ENCODE measurements at regions not wholly inside any gene's neighbourhood (a gene's known extent, or its start where the extent isn't known, plus 50 kb on each side); places are given as distances from the start of the nearest gene placed in this dataset.
A peak's percentile ranks its signal among the peaks of the same experiment; 100 is the strongest.

DNA sequence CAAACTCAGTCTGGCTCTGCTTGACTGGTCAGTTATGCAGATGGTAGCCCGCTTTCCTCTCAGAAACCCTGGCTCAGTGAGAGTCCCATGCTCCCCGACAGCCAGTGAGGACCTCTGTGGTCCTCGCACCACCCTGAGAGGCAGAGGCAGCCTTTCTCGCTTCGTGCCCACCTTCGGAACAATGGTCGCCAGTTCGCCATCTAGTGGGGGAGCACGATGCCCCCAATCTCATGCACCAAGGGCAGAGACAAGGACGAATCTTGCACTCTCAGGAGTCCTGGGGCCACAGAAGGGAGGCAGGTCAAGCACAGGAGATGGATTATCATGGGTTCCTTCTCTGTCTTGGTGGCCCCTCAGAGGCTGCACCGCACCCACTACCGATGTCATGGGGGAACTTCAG, 75.2 kb downstream of the RHCG start:
- Histone ChIP-seq H3K27me3 (ENCODE audit: insufficient read depth, low read length) (peaks cover 14% of the 10 kb centered on the region), H3K4me3 (ENCODE audit: low read length in 2 of 2) (no peak overlapping the region), H3K9me3 (ENCODE audit: control insufficient read depth in 1 of 2, low read length in 2 of 2) (no peaks in the 10 kb centered on the region), H3K27ac (ENCODE audit: low read depth, low read length) (no peak overlapping the region), H3K36me3 (ENCODE audit: insufficient read depth, low read length) (no peaks in the 10 kb centered on the region), H3K4me1 (ENCODE audit: insufficient read depth, low read length) (no peaks in the 10 kb centered on the region)
- Mint-ChIP-seq H3K4me3 (no peak overlapping the region), H3K27ac (no peak overlapping the region), H3K36me3 (no peaks in the 10 kb centered on the region), H3K9me3 (peaks cover 0 to 5% (median 0%) of the 10 kb centered on the region in 8 donors), H3K27me3 (peaks cover 35 to 52% of the 10 kb centered on the region in 2 donors), H3K4me1 (peaks cover under 1 to 6% (median 2%) of the 10 kb centered on the region in 4 donors)
- POLR2A ChIA-PET (ENCODE audit: partially characterized antibody), result no interaction called here
- CTCF ChIA-PET (ENCODE audit: partially characterized antibody), result interaction anchor here (1.0 kb wide), 1 partner anchor 9 kb away, joined by 3 read pairs; no protein-coding TSS in a partner anchor
- intact Hi-C loops (cut with micrococcal nuclease), result no loop called here
- DNase-seq, result no peak

GRCh38 chr15:89419370-89419984, 76.9 kb downstream of the RHCG start:
- Mint-ChIP-seq H3K36me3 (no peaks in the 10 kb centered on the region), H3K4me1 (peaks cover 2 to 9% (median 4%) of the 10 kb centered on the region in 4 donors), H3K4me3 (no peak overlapping the region), H3K27ac (peak overlapping the region in 1 of 7 donors; percentile 19), H3K27me3 (peaks cover 46 to 60% of the 10 kb centered on the region in 2 donors), H3K9me3 (peaks cover 0 to 5% (median 0%) of the 10 kb centered on the region in 8 donors)
- ChIA-PET CTCF (ENCODE audit: partially characterized antibody) (interaction anchor here (0.6 to 1.6 kb wide), 5 partner anchors 10 to 290 kb away, joined by 3 to 6 read pairs (median 4); no protein-coding TSS in a partner anchor), POLR2A (ENCODE audit: partially characterized antibody) (no interaction called here)
- intact Hi-C loops (cut with micrococcal nuclease), result loop anchor here (5.0 kb wide), 1 partner anchor 57 kb away; no protein-coding TSS in a partner anchor
- DNase-seq, result no peak
- Histone ChIP-seq H3K9me3 (ENCODE audit: control insufficient read depth in 1 of 2, low read length in 2 of 2) (no peaks in the 10 kb centered on the region), H3K4me1 (ENCODE audit: insufficient read depth, low read length) (no peaks in the 10 kb centered on the region), H3K4me3 (ENCODE audit: low read length in 2 of 2) (no peak overlapping the region), H3K27me3 (ENCODE audit: insufficient read depth, low read length) (peaks cover 22% of the 10 kb centered on the region), H3K27ac (ENCODE audit: low read depth, low read length) (no peak overlapping the region), H3K36me3 (ENCODE audit: insufficient read depth, low read length) (no peaks in the 10 kb centered on the region)

DNA sequence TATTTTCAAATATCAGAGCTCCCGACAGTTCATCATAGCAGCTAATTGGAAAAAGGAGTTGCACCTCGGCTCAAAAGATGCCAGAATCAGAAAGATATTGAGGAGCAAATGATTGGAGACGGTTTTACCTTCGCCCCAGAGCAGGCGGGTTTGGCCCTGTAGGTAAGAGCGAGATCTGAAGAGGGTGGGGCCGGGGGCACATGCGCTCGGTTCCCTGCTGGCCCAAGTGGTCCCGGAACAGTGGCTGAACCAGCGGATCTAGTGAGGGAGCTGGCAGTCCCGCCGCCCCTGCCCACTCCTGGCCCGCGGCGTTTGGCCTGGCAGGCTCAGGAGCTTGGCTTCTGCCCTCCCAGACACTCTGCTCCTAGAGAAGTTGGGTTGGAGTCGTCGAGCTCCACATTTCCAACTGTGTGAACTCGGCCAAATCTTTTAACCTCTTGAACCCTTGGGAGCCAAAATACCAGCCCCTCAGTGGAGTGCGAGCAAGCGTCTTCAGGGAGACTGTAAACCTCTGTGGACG, 79.1 kb downstream of the RHCG start:
- H3K4me1 Mint-ChIP-seq, result peaks cover 4 to 9% (median 5%) of the 10 kb centered on the region in 4 donors
- Histone ChIP-seq H3K4me1 (ENCODE audit: insufficient read depth, low read length) (no peaks in the 10 kb centered on the region), H3K9me3 (ENCODE audit: control insufficient read depth in 1 of 2, low read length in 2 of 2) (no peaks in the 10 kb centered on the region), H3K27me3 (ENCODE audit: insufficient read depth, low read length) (peaks cover 44% of the 10 kb centered on the region), H3K4me3 (ENCODE audit: low read length in 2 of 2) (no peak overlapping the region), H3K27ac (ENCODE audit: low read depth, low read length) (no peak overlapping the region), H3K36me3 (ENCODE audit: insufficient read depth, low read length) (no peaks in the 10 kb centered on the region)
- CTCF ChIA-PET (ENCODE audit: partially characterized antibody), result interaction anchor here (2.3 kb wide), 1 partner anchor 59 kb away, joined by 14 read pairs; no protein-coding TSS in a partner anchor
- H3K9me3 Mint-ChIP-seq, result peaks cover 0 to 5% (median 0%) of the 10 kb centered on the region in 8 donors
- intact Hi-C loops (cut with micrococcal nuclease), result loop anchor here (5.0 kb wide), 1 partner anchor 55 kb away; no protein-coding TSS in a partner anchor
- no peaks in the 10 kb centered on the region for H3K36me3 Mint-ChIP-seq
- peak overlapping the region in 1 of 8 donors; percentile 22 for H3K4me3 Mint-ChIP-seq
- no peak overlapping the region for H3K27ac Mint-ChIP-seq
- DNase-seq, result no peak
- POLR2A ChIA-PET (ENCODE audit: partially characterized antibody), result no interaction called here
- H3K27me3 Mint-ChIP-seq, result peaks cover 57 to 70% of the 10 kb centered on the region in 2 donors

DNA sequence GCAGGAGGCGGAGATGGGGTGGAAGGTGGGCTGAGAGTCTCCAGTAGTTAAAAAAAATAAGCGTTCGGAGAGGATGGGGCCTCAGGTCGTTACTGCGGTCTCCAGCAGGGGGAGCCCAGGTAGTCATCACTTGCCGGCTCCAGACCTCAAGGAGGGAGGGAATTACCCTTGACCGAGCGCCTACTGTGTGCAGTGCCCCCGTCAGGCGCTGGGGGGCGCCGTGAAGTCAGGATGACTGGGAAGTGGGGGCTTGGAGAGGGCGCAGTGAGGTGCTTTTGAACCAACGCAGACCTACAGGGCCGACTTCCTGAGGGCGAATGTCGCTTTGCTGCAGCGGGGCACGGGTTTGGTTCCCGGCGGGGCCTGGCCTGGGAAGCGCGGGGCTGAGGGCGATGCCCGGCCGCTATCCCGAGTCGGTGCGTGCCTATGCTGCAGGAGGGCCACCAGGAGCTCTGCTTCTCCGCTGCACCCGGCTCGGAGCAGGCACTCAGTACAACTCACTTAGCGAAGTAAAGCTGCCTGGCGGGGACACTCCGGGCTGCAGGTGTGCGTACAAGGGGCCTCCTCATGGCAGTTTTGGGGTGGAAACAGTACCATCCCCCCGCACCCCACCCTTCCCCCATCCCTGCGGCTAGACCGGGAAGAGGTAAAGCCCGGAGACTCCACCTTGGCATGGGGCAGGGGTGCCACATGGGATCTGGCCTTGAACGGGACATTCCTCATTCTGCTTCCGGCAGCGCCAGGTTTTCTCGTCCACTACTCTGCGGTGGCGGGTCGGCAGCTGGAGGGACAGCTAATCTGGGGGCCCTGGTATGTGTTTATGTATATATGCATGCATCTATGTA, 79.8 kb downstream of the RHCG start:
- Mint-ChIP-seq H3K4me3 (peak overlapping the region in 6 of 8 donors; percentile 11 to 52 (median 30)), H3K27me3 (peaks cover 62 to 70% of the 10 kb centered on the region in 2 donors), H3K36me3 (peaks cover 0 to under 1% of the 10 kb centered on the region in 2 donors), H3K9me3 (peaks cover 0 to 5% (median 0%) of the 10 kb centered on the region in 8 donors), H3K27ac (peak overlapping the region in 1 of 7 donors; percentile 78), H3K4me1 (peaks cover 5 to 13% (median 9%) of the 10 kb centered on the region in 4 donors)
- H3K27ac ChIP-seq (ENCODE audit: low read depth, low read length), result no peak overlapping the region
- H3K9me3 ChIP-seq (ENCODE audit: control insufficient read depth in 1 of 2, low read length in 2 of 2), result no peaks in the 10 kb centered on the region
- H3K27me3 ChIP-seq (ENCODE audit: insufficient read depth, low read length), result peaks cover 51% of the 10 kb centered on the region
- ChIA-PET CTCF (ENCODE audit: partially characterized antibody) (interaction anchor here (2.3 kb wide), 1 partner anchor 58 kb away, joined by 14 read pairs; no protein-coding TSS in a partner anchor), POLR2A (ENCODE audit: partially characterized antibody) (no interaction called here)
- H3K4me3 ChIP-seq (ENCODE audit: low read length in 2 of 2), result no peak overlapping the region
- peaks cover 4% of the 10 kb centered on the region for H3K4me1 ChIP-seq (ENCODE audit: insufficient read depth, low read length)
- peak; percentile 48 to 71 (median 53) for DNase-seq
- no peaks in the 10 kb centered on the region for H3K36me3 ChIP-seq (ENCODE audit: insufficient read depth, low read length)
- intact Hi-C loops (cut with micrococcal nuclease), result loop anchor here (1.0 to 5.0 kb wide), 2 partner anchors 14 to 54 kb away; no protein-coding TSS in a partner anchor

GRCh38 chr15:89414571-89414970, 79.9 kb upstream of the POLG start:
- no peaks in the 10 kb centered on the region for H3K36me3 ChIP-seq (ENCODE audit: insufficient read depth, low read length)
- peaks cover 8 to 32% (median 20%) of the 10 kb centered on the region in 4 donors for H3K4me1 Mint-ChIP-seq
- H3K9me3 ChIP-seq (ENCODE audit: control insufficient read depth in 1 of 2, low read length in 2 of 2), result no peaks in the 10 kb centered on the region
- H3K27ac ChIP-seq (ENCODE audit: low read depth, low read length), result no peak overlapping the region
- POLR2A ChIA-PET (ENCODE audit: partially characterized antibody), result no interaction called here
- H3K27ac Mint-ChIP-seq, result no peak overlapping the region
- no peak overlapping the region for H3K4me3 Mint-ChIP-seq
- H3K36me3 Mint-ChIP-seq, result peaks cover 0 to 2% of the 10 kb centered on the region in 2 donors
- DNase-seq, result no peak
- H3K4me3 ChIP-seq (ENCODE audit: low read length in 2 of 2), result no peak overlapping the region
- H3K9me3 Mint-ChIP-seq, result peaks cover 0 to 5% (median 0%) of the 10 kb centered on the region in 8 donors
- peaks cover 67 to 75% of the 10 kb centered on the region in 2 donors for H3K27me3 Mint-ChIP-seq
- intact Hi-C loops (cut with micrococcal nuclease), result no loop called here
- peaks cover 68% of the 10 kb centered on the region for H3K27me3 ChIP-seq (ENCODE audit: insufficient read depth, low read length)
- CTCF ChIA-PET (ENCODE audit: partially characterized antibody), result interaction anchor here (0.5 to 1.3 kb wide), 5 partner anchors 8 to 60 kb away, joined by 3 read pairs; no protein-coding TSS in a partner anchor
- H3K4me1 ChIP-seq (ENCODE audit: insufficient read depth, low read length), result peaks cover 11% of the 10 kb centered on the region

- DNase-seq, result no peak
- H3K27ac ChIP-seq (ENCODE audit: low read depth, low read length), result no peak overlapping the region
- Mint-ChIP-seq H3K27me3 (peaks cover 73 to 76% of the 10 kb centered on the region in 2 donors), H3K9me3 (peaks cover 0 to 2% (median 0%) of the 10 kb centered on the region in 8 donors), H3K27ac (no peak overlapping the region), H3K36me3 (peaks cover 0 to 2% of the 10 kb centered on the region in 2 donors), H3K4me3 (no peak overlapping the region), H3K4me1 (peaks cover 12 to 39% (median 26%) of the 10 kb centered on the region in 4 donors)
- H3K36me3 ChIP-seq (ENCODE audit: insufficient read depth, low read length), result no peaks in the 10 kb centered on the region
- no peaks in the 10 kb centered on the region for H3K9me3 ChIP-seq (ENCODE audit: control insufficient read depth in 1 of 2, low read length in 2 of 2)
- no peak overlapping the region for H3K4me3 ChIP-seq (ENCODE audit: low read length in 2 of 2)
- ChIA-PET POLR2A (ENCODE audit: partially characterized antibody) (no interaction called here), CTCF (ENCODE audit: partially characterized antibody) (interaction anchor here (0.5 to 1.0 kb wide), 4 partner anchors 9 to 1284 kb away, joined by 3 read pairs; no protein-coding TSS in a partner anchor)
- peaks cover 68% of the 10 kb centered on the region for H3K27me3 ChIP-seq (ENCODE audit: insufficient read depth, low read length)
- intact Hi-C loops (cut with micrococcal nuclease), result no loop called here
- H3K4me1 ChIP-seq (ENCODE audit: insufficient read depth, low read length), result peaks cover 18% of the 10 kb centered on the region
Observed at GRCh38 chr15:89413877-89414276, 79.3 kb upstream of the POLG start.

All from CD4-positive, alpha-beta memory T cell (primary cell).